A549 (cell line): ENCODE measurements at regions not wholly inside any gene's neighbourhood (a gene's known extent, or its start where the extent isn't known, plus 50 kb on each side); places are given as distances from the start of the nearest gene placed in this dataset.

ENCODE experiments used
- ATAC-seq, 2 experiments: fragments of 200-7000 bp in 1 of 2; fragments of >200 bp in 1 of 2; cut with Nextera tagmentation in 1 of 2; cut with Tn5 transposase in 1 of 2; 3 replicates each; pipeline versions ENCODE4 v1.8.0 to v1.9.1; 2018 to 2020; ENCODE audit warnings: mild to moderate bottlenecking in 1 of 2, moderate library complexity in 1 of 2
- CTCF ChIA-PET: fragments of 300-600 bp; sonication (Branson Sonifier 250); formaldehyde crosslinking; extraction: SDS; loops from one replicate; lab custom pipeline; 2021; ENCODE audit warnings: antibody characterized with exemption, inconsistent platforms; lab: Yijun Ruan, JAX
- POLR2A ChIA-PET: fragments of 350-600 bp; formaldehyde crosslinking; extraction: SDS; loops from one replicate; lab custom pipeline; 2021; ENCODE audit warnings: antibody characterized with exemption, inconsistent platforms; lab: Yijun Ruan, JAX
- DNase-seq, 2 experiments: peaks; one replicate each; pipeline versions ENCODE4 v3.0.0 to v3.0.0-alpha.2; 2011 to 2016; ENCODE audit warnings: low read depth in 1 of 2, low spot score in 1 of 2
- FAIRE-seq: peaks from 2 replicates; lab custom pipeline; 2011; peaks lifted over from hg19 to GRCh38; lab: Jason Lieb, UNC
- H3K27ac ChIP-seq, 2 experiments: fragments of >200 bp; sonication (Bioruptor Twin); formaldehyde crosslinking; 3 replicates each; pipeline ENCODE4 v1.5.1; 2016 to 2017
- H3K4me1 ChIP-seq: fragments of >200 bp; sonication (Bioruptor Twin); formaldehyde crosslinking; 3 replicates; pipeline ENCODE4 v1.6.1; 2016
- H3K4me2 ChIP-seq: fragments of >200 bp; sonication (Bioruptor Twin); formaldehyde crosslinking; 3 replicates; pipeline ENCODE4 v1.6.1; 2016
- H3K4me3 ChIP-seq: fragments of >200 bp; sonication (Bioruptor Twin); formaldehyde crosslinking; 3 replicates; pipeline ENCODE4 v1.5.1; 2016
- H3K9me3 ChIP-seq: fragments of >200 bp; sonication (Bioruptor Twin); formaldehyde crosslinking; 3 replicates; pipeline ENCODE4 v1.6.1; 2016
- CEBPB ChIP-seq, 2 experiments: fragments of >200 bp in 1 of 2; sonication (Bioruptor Twin) in 1 of 2; formaldehyde crosslinking in 1 of 2; IDR thresholded peaks; 2 replicates each; pipeline ENCODE4 v1.6.1; 2012 to 2016
- CHD4 ChIP-seq: fragments of 200-600 bp; sonication (generic); IDR thresholded peaks from 2 replicates; pipeline ENCODE4 v1.6.1; 2016; ENCODE audit warnings: antibody characterized with exemption, mild to moderate bottlenecking, borderline replicate concordance
- CTCF ChIP-seq: fragments of >200 bp; sonication (Bioruptor Twin); formaldehyde crosslinking; IDR thresholded peaks from 3 replicates; pipeline ENCODE4 v1.5.1; 2016
- EHMT2 ChIP-seq: fragments of 200-600 bp; sonication (generic); IDR thresholded peaks from 2 replicates; pipeline ENCODE4 v1.6.1; 2016; ENCODE audit warnings: antibody characterized with exemption, low read depth, mild to moderate bottlenecking, moderate library complexity
- EP300 ChIP-seq, 2 experiments: fragments of >200 bp; sonication (Bioruptor Twin); formaldehyde crosslinking; IDR thresholded peaks; 2 replicates in 1 of 2; 3 replicates in 1 of 2; pipeline ENCODE4 v1.6.1; 2016 to 2017
- ESRRA ChIP-seq: fragments of 150-350 bp; IDR thresholded peaks from 2 replicates; pipeline ENCODE4 v1.6.1; 2014; ENCODE audit warnings: mild to moderate bottlenecking, low read length, borderline replicate concordance
- FOSL2 ChIP-seq, 2 experiments: fragments of 450-650 bp in 1 of 2; fragments of >200 bp in 1 of 2; sonication (Bioruptor Twin) in 1 of 2; formaldehyde crosslinking; IDR thresholded peaks; 2 replicates each; pipeline versions ENCODE4 v1.5.0 to v1.6.1; 2016 to 2020; ENCODE audit warnings: mild to moderate bottlenecking in 1 of 2, moderate library complexity in 1 of 2
- HDAC2 ChIP-seq: fragments of 200-600 bp; sonication (generic); IDR thresholded peaks from 2 replicates; pipeline ENCODE4 v1.6.1; 2016
- HEYL ChIP-seq: fragments of 250-450 bp; sonication (Bioruptor Pico); IDR thresholded peaks from 2 replicates; pipeline ENCODE4 v1.8.0; 2021; ENCODE audit warnings: mild to moderate bottlenecking, moderate library complexity
- HOXB5 ChIP-seq: fragments of 250-450 bp; sonication (Bioruptor Pico); IDR thresholded peaks from 2 replicates; pipeline ENCODE4 v1.5.0; 2020; ENCODE audit warnings: mild to moderate bottlenecking, moderate library complexity
- JUN ChIP-seq, 2 experiments: fragments of >200 bp; sonication (Bioruptor Twin); formaldehyde crosslinking; IDR thresholded peaks; 2 replicates in 1 of 2; 3 replicates in 1 of 2; pipeline ENCODE4 v1.6.1; 2016 to 2017
- JUNB ChIP-seq: fragments of >200 bp; sonication (Bioruptor Twin); formaldehyde crosslinking; IDR thresholded peaks from 2 replicates; pipeline ENCODE4 v1.6.1; 2016
- KDM1A ChIP-seq: fragments of 200-600 bp; sonication (generic); IDR thresholded peaks from 2 replicates; pipeline ENCODE4 v1.6.1; 2016; ENCODE audit warnings: low read depth, mild to moderate bottlenecking
- KDM5A ChIP-seq: fragments of 200-600 bp; sonication (generic); IDR thresholded peaks from 2 replicates; pipeline ENCODE4 v1.6.1; 2016; ENCODE audit warnings: antibody characterized with exemption, mild to moderate bottlenecking
- MAZ ChIP-seq: fragments of 150-350 bp; IDR thresholded peaks from 2 replicates; pipeline ENCODE4 v1.6.1; 2014; ENCODE audit warnings: antibody characterized with exemption, low read depth, low read length, borderline replicate concordance
- MYC ChIP-seq: IDR thresholded peaks from 2 replicates; pipeline ENCODE4 v1.6.1; 2012; ENCODE audit warnings: mild to moderate bottlenecking, inconsistent platforms, low read length, improper control_type of control experiment, borderline replicate concordance
- NPAS2 ChIP-seq: fragments of 250-450 bp; sonication (Bioruptor Pico); IDR thresholded peaks from 2 replicates; pipeline ENCODE4 v1.8.0; 2022; ENCODE audit warnings: mild to moderate bottlenecking, moderate library complexity, borderline replicate concordance
- NR3C1 ChIP-seq: fragments of >200 bp; sonication (Bioruptor Twin); formaldehyde crosslinking; IDR thresholded peaks from 3 replicates; pipeline ENCODE4 v1.6.1; 2017
- PBX3 ChIP-seq: IDR thresholded peaks from 2 replicates; pipeline ENCODE4 v1.6.1; 2012
- POLR2A ChIP-seq: IDR thresholded peaks from 2 replicates; pipeline ENCODE4 v1.6.1; 2012; ENCODE audit warnings: mild to moderate bottlenecking, low read length
- POLR2AphosphoS2 ChIP-seq: conservative IDR thresholded peaks from 2 replicates; pipeline ENCODE4 v1.6.1; 2012; ENCODE audit warnings: low read length, improper control_type of control experiment, inconsistent platforms
- RARB ChIP-seq: fragments of 250-450 bp; sonication (Bioruptor Pico); IDR thresholded peaks from 2 replicates; pipeline ENCODE4 v1.8.0; 2021; ENCODE audit warnings: mild to moderate bottlenecking, moderate library complexity
- REST ChIP-seq: fragments of 200-600 bp; sonication (generic); IDR thresholded peaks from 2 replicates; pipeline ENCODE4 v1.6.1; 2016; ENCODE audit warnings: antibody characterized with exemption, mild to moderate bottlenecking, moderate library complexity
- RNF2 ChIP-seq: fragments of 200-600 bp; sonication (generic); IDR thresholded peaks from 2 replicates; pipeline ENCODE4 v1.6.1; 2016; ENCODE audit warnings: low read depth, mild to moderate bottlenecking, antibody characterized with exemption, moderate library complexity, borderline replicate concordance
- TFCP2L1 ChIP-seq: fragments of 250-450 bp; sonication (Bioruptor Pico); IDR thresholded peaks from 2 replicates; pipeline ENCODE4 v1.5.0; 2021; ENCODE audit warnings: mild to moderate bottlenecking
- TP53 ChIP-seq: fragments of 250-450 bp; sonication (Bioruptor Pico); IDR thresholded peaks from 2 replicates; pipeline ENCODE4 v1.5.0; 2021; ENCODE audit warnings: mild to moderate bottlenecking, moderate library complexity
- USF2 ChIP-seq: fragments of 450-650 bp; IDR thresholded peaks from 2 replicates; pipeline ENCODE4 v1.6.1; 2014; ENCODE audit warnings: antibody characterized with exemption
- ZC3H11A ChIP-seq: fragments of 450-650 bp; IDR thresholded peaks from 2 replicates; pipeline ENCODE4 v1.6.1; 2014; ENCODE audit warnings: antibody characterized with exemption, mild to moderate bottlenecking
- ZFP36 ChIP-seq: fragments of 450-650 bp; IDR thresholded peaks from 2 replicates; pipeline ENCODE4 v1.6.1; 2014; ENCODE audit warnings: borderline replicate concordance; ENCODE audit not compliant: partially characterized antibody
- WGBS: methylation state at CpG from one replicate; pipeline ENCODE4 v1.1.6; 2017; ENCODE audit errors: missing lambda C conversion rate; 5-methylcytosine and 5-hydroxymethylcytosine counted together

GRCh38 chr5:74268297-74268696 lies 372.2 kb downstream of the ENC1 start:
- ChIA-PET CTCF (interaction anchor here (0.8 to 2.6 kb wide), 3 partner anchors 8 to 23 kb away, joined by 3 to 7 read pairs (median 3); no protein-coding TSS in a partner anchor), POLR2A (no interaction called here)
- H3K9me3 ChIP-seq = no peaks in the 10 kb centered on the region
- H3K4me3 ChIP-seq = no peak overlapping the region
- WGBS = 72% methylated on average over 5 of the region's 5 CpGs
- no peak for FAIRE-seq
- peaks cover 8% of the 10 kb centered on the region; the same call in 2 of the 3 replicates for H3K4me1 ChIP-seq
- H3K27ac ChIP-seq = no peak overlapping the region
- ATAC-seq = no peak
- no peak for DNase-seq
- no peak overlapping the region for H3K4me2 ChIP-seq
- TF ChIP-seq ZC3H11A (no peak), TFCP2L1 (no peak), CEBPB (IDR thresholded peaks at IDR 0.05) (no peak), HDAC2 (no peak), USF2 (no peak), NPAS2 (CRISPR knock-in tag) (no peak), FOSL2 (IDR thresholded peaks at IDR 0.05) (no peak), FOSL2 (CRISPR knock-in tag; IDR thresholded peaks at IDR 0.05) (no peak), MAZ (no peak), JUN (IDR thresholded peaks at IDR 0.05) (no peak), HOXB5 (CRISPR knock-in tag) (no peak), RNF2 (no peak), POLR2A (no peak), HEYL (CRISPR knock-in tag) (no peak), CHD4 (no peak), CTCF (no peak), RARB (CRISPR knock-in tag) (no peak), PBX3 (no peak), MYC (no peak), EP300 (IDR thresholded peaks at IDR 0.05) (no peak)
- TF ChIP-seq, all 56 proteins: peak for 0

- DNase-seq = no peak
- peaks cover 1% of the 10 kb centered on the region; the same call in 2 of the 3 replicates for H3K4me1 ChIP-seq
- CTCF ChIA-PET = interaction anchor here (1.2 to 2.6 kb wide), 3 partner anchors 10 to 374 kb away, joined by 3 to 7 read pairs (median 4); partner anchors contain the start of gene ENC1
- TF ChIP-seq CHD4 = no peak
- no peak for TF ChIP-seq HEYL (CRISPR knock-in tag)
- TF ChIP-seq KDM1A = no peak
- no peak for TF ChIP-seq JUNB
- TF ChIP-seq NR3C1 = no peak
- no peak for TF ChIP-seq CEBPB (IDR thresholded peaks at IDR 0.05)
- TF ChIP-seq ESRRA = no peak
- TF ChIP-seq ZC3H11A = no peak
- no peak for TF ChIP-seq NPAS2 (CRISPR knock-in tag)
- TF ChIP-seq MAZ = no peak
- TF ChIP-seq PBX3 = no peak
- TF ChIP-seq TP53 (CRISPR knock-in tag) = no peak
- no peak for TF ChIP-seq EHMT2
- TF ChIP-seq POLR2AphosphoS2 = no peak
- TF ChIP-seq ZFP36 = no peak
- TF ChIP-seq TFCP2L1 = no peak
- TF ChIP-seq REST = no peak
- no peak for TF ChIP-seq KDM5A
- TF ChIP-seq, all 56 proteins: peak for 0
- FAIRE-seq = no peak
- POLR2A ChIA-PET = no interaction called here
- WGBS = 87% methylated on average over 5 of the region's 5 CpGs
- Histone ChIP-seq H3K27ac (no peak overlapping the region), H3K9me3 (no peaks in the 10 kb centered on the region), H3K4me3 (no peak overlapping the region), H3K4me2 (no peak overlapping the region)
- no peak for ATAC-seq
Observed at GRCh38 chr5:74266836-74267235, 373.7 kb downstream of the ENC1 start.
